Stomach (tissue), 4 donors: ENCODE measurements at regions not wholly inside any gene's neighbourhood (a gene's known extent, or its start where the extent isn't known, plus 50 kb on each side); places are given as distances from the start of the nearest gene placed in this dataset.

ENCODE experiments used
- CTCF ChIP-seq, 7 experiments: fragments of 450-650 bp in 4 of 7; fragments of 200-600 bp in 3 of 7; sonication (generic) in 3 of 7; IDR thresholded peaks; one replicate each; pipeline ENCODE4 v1.5.1; 2016 to 2019; ENCODE audit warnings: antibody characterized with exemption in 7 of 7, control low read depth in 2 of 7, mild to moderate bottlenecking in 1 of 7
- POLR2A ChIP-seq, 4 donors: fragments of 450-650 bp; IDR thresholded peaks; one replicate each; pipeline ENCODE4 v1.6.1; 2016; ENCODE audit warnings: antibody characterized with exemption in 4 of 4, control low read depth in 2 of 4, mild to moderate bottlenecking in 1 of 4, moderate library complexity in 1 of 4
- POLR2AphosphoS5 ChIP-seq, 3 donors: sonication (generic); formaldehyde crosslinking; IDR thresholded peaks; one replicate each; pipeline ENCODE4 v1.6.1; 2016; ENCODE audit warnings: antibody characterized with exemption in 3 of 3

- TF ChIP-seq CTCF (IDR thresholded peaks at IDR 0.05) = no peak
- TF ChIP-seq POLR2AphosphoS5 (IDR thresholded peaks at IDR 0.05) = no peak
- no peak for TF ChIP-seq POLR2A (IDR thresholded peaks at IDR 0.05)
Measured at GRCh38 chr4:83664071-83664470, 128.2 kb downstream of the GPAT3 start.
